ENCODE measurements at regions not wholly inside any gene's neighbourhood (a gene's known extent, or its start where the extent isn't known, plus 50 kb on each side); places are given as distances from the start of the nearest gene placed in this dataset.
"Not testable (repeated sequence)": the region's sequence is repeated elsewhere in the genome, so short reads cannot be mapped to it uniquely, and the experiment has no call there.

DNA sequence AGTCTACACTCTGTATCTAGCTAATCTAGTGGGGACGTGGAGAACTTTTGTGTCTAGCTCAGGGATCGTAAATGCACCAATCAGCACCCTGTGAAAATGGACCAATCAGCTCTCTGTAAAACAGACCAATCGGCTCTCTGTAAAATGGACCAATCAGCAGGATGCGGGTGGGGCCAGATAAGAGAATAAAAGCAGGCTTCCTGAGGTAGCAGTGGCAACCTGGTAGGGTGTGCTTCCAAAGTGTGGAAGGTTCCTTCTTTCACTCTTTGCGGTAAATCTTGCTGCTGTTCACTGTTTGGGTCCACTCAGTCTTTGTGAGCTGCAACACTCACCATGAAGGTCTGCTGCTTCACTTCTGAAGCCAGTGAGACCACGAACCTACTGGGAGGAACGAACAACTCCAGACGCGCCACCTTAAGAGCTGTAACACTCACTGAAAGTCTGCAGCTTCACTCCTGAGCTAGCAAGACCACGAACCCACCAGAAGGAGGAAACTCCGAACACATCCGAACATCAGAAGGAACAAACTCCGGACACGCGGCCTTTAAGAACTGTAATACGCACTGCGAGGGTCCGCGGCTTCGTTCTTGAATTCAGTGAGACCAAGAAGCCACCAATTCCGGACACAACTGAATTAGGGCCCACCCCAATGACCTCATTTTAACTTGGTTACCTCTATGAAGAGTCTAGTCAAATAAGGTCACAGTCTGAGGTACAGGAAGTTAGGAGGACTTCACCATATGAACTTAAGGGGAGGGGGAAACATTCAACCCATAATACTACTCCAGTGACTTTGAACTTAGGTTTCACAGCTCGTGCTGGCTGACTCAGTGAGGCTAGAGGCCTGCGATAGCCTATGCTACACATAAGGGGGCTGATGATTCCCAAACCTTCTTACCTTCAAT is 59.8 kb upstream of the LPGAT1 start:
- H3K27ac Mint-ChIP-seq; H3K4me1 Mint-ChIP-seq; H3K9me3 Mint-ChIP-seq; H3K36me3 Mint-ChIP-seq (ENCODE audit: low read depth): not testable (repeated sequence)
- peaks cover 16% of the 10 kb centered on the region for H3K27me3 Mint-ChIP-seq (ENCODE audit: low read depth)
- peak overlapping the region; percentile 63 to 73 (median 64) for H3K4me3 Mint-ChIP-seq

DNA sequence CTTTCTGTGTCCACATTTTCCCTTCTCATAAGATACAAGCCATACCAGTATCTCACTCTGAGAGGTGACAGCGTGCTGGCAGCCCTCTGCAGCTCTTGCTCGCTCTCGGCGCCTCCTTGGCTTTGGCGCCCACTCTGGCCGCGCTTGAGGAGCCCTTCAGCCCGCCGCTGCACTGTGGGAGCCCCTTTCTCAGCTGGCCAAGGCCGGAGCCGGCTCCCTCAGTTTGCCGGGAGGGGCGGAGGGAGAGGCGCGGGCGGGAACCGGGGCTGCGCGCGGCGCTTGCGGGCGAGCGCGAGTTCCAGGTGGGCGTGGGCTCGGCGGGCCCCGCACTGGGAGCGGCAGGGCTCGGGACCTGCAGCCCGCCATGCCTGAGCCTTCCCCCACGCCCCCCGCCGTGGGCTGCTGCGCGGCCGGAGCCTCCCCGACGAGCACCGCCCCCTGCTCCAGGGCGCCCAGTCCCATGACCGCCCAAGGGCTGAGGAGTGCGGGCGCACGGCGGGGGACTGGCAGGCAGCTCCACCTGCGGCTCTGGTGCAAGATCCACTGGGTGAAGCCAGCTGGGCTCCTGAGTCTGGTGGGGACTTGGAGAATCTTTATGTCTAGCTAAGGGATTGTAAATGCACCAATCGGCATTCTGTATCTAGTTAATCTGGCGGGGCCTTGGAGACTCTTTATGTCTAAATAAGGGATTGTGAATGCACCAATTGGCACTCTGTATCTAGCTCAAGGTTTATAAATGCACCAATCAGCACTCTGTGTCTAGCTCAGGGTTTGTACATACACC is 58.9 kb upstream of the LPGAT1 start:
- H3K9me3 Mint-ChIP-seq; H3K4me1 Mint-ChIP-seq; H3K36me3 Mint-ChIP-seq (ENCODE audit: low read depth): not testable (repeated sequence)
- Mint-ChIP-seq H3K27ac (peak overlapping the region in 1 of 3 experiments; percentile 23), H3K27me3 (ENCODE audit: low read depth) (peaks cover 16% of the 10 kb centered on the region), H3K4me3 (peak overlapping the region; percentile 70 to 78 (median 73))

DNA sequence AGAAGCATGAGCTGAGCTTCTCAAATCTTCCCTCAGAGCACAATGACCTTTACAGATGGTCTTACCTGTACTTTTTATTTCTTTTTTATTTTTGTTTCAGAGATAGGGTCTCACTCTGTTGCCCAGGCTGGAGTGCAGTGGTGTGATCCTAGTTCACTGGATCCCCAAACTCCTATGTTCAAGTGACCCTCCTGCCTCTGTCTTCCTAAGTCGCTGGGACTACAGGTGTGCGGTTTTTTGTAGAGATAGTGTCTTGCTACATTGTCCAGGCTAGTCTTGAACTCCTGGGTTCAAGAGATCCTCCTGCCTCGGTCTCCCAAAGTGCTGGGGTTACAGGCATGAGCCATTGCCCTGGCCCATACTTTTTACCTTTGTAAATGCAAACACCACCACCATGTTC is 56.0 kb upstream of the LPGAT1 start:
- TF ChIP-seq, protein P1, sequence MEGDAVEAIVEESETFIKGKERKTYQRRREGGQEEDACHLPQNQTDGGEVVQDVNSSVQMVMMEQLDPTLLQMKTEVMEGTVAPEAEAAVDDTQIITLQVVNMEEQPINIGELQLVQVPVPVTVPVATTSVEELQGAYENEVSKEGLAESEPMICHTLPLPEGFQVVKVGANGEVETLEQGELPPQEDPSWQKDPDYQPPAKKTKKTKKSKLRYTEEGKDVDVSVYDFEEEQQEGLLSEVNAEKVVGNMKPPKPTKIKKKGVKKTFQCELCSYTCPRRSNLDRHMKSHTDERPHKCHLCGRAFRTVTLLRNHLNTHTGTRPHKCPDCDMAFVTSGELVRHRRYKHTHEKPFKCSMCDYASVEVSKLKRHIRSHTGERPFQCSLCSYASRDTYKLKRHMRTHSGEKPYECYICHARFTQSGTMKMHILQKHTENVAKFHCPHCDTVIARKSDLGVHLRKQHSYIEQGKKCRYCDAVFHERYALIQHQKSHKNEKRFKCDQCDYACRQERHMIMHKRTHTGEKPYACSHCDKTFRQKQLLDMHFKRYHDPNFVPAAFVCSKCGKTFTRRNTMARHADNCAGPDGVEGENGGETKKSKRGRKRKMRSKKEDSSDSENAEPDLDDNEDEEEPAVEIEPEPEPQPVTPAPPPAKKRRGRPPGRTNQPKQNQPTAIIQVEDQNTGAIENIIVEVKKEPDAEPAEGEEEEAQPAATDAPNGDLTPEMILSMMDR (IDR thresholded peaks at IDR 0.05; ENCODE audit: unreplicated experiment in 3 of 3): no peak
- H3K4me1 Mint-ChIP-seq: no peaks in the 10 kb centered on the region
- H3K27me3 Mint-ChIP-seq (ENCODE audit: low read depth): peaks cover 13% of the 10 kb centered on the region
- H3K36me3 Mint-ChIP-seq (ENCODE audit: low read depth): no peaks in the 10 kb centered on the region
- H3K4me3 Mint-ChIP-seq: no peak overlapping the region
- peaks cover 9% of the 10 kb centered on the region for H3K9me3 Mint-ChIP-seq
- H3K27ac Mint-ChIP-seq: peak overlapping the region in 1 of 3 experiments; percentile 20

DNA sequence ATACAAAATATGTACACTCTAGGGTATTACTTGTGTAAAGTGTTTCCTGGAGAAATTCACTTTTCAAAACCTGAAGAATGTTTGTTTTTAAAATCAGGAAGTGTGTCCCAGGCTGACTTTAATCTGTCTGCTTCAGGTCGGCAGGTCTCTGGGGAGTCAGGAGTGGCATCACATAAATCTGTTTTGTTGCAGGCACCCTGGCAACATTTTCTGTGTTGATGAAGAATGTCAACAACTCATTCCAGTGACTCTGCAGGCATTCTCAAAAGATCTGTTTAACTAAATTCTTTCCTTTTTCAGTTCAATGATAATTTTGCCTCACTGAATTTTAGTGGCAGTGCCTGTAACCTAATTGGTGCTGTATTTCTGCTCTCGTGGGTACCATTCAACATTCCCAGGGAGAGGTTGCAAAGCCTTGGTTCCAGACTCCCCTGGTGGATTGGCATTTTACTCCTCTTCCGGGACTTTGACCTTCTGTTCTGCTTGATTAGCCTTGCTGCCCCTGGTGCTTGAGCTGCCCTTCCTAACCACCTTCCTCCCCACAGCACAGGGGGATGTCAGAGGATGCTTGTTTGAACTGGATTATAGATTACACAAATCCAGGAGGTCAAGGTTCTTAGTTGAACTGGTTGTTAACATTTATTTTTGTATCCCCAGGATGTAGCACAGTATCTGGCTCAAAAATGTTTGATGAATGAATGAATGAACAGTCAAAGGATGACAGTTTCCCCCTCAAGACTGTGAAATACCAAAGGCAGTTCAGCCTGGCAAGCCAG is 55.4 kb upstream of the LPGAT1 start:
- Mint-ChIP-seq H3K4me3 (no peak overlapping the region), H3K27ac (peak overlapping the region in 2 of 3 experiments; percentile 19 to 22), H3K27me3 (ENCODE audit: low read depth) (peaks cover 12% of the 10 kb centered on the region), H3K4me1 (no peaks in the 10 kb centered on the region), H3K36me3 (ENCODE audit: low read depth) (no peaks in the 10 kb centered on the region), H3K9me3 (peaks cover 11% of the 10 kb centered on the region)
- TF ChIP-seq, protein P1 (IDR thresholded peaks at IDR 0.05; ENCODE audit: unreplicated experiment in 3 of 3): no peak

DNA sequence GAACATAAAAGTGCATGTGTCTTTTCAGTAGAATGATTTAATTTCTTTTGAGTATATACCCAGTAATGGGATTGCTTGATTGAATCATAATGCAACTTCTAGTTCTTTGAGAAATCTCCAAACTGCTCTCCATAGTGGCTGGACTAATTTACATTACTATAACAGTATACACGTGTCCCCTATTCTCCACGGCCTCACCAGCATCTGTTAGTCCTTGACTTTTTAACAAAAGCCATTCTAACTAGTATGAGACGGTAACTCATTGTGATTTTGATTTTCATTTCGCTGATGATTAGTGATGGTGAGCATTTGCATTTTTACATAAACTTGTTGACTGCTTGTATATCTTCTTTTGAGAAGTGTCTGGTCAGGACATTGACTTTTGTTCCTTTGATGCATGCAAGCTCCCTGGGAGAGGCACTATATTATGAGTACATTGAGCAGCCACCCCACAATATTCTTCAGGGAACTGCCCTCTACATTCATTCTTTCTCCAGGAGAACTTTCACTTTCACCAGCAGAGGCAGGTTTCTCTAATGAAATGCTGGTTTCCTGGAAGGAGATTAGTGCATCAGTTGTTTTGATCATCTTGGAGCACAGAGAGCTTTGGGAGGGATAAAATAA is 51.9 kb upstream of the LPGAT1 start:
- Mint-ChIP-seq H3K9me3 (peaks cover 16% of the 10 kb centered on the region), H3K4me1 (no peaks in the 10 kb centered on the region), H3K27ac (no peak overlapping the region), H3K36me3 (ENCODE audit: low read depth) (no peaks in the 10 kb centered on the region), H3K27me3 (ENCODE audit: low read depth) (peaks cover 13% of the 10 kb centered on the region), H3K4me3 (no peak overlapping the region)
- TF ChIP-seq, protein P1 (IDR thresholded peaks at IDR 0.05; ENCODE audit: unreplicated experiment in 3 of 3): no peak
